CD8-positive, alpha-beta memory T cell (primary cell): ENCODE measurements at regions not wholly inside any gene's neighbourhood (a gene's known extent, or its start where the extent isn't known, plus 50 kb on each side); places are given as distances from the start of the nearest gene placed in this dataset.

Experiments
- CTCF ChIA-PET: fragments of 350-600 bp; sonication (Branson Sonifier 250); formaldehyde crosslinking; loops from one replicate; lab custom pipeline; 2021; ENCODE audit warnings: antibody characterized with exemption; lab: Charles Lee
- POLR2A ChIA-PET: fragments of 350-600 bp; sonication (Branson Sonifier 250); formaldehyde crosslinking; loops from one replicate; lab custom pipeline; 2021; ENCODE audit warnings: antibody characterized with exemption; lab: Charles Lee
- DNase-seq, 5 donors: peaks; one replicate each; pipeline versions ENCODE4 v3.0.0 to v3.0.0-alpha.2; 2020 to 2022; ENCODE audit warnings: mixed read lengths in 1 of 5
- H3K27ac ChIP-seq: one replicate; pipeline ENCODE4 v1.7.0; 2013; ENCODE audit warnings: low read depth, mild to moderate bottlenecking, low read length, moderate library complexity
- H3K27me3 ChIP-seq: 2 replicates; pipeline ENCODE4 v1.7.0; 2013; ENCODE audit warnings: low read length, mild to moderate bottlenecking; ENCODE audit not compliant: insufficient read depth, poor library complexity, severe bottlenecking
- H3K36me3 ChIP-seq: 2 replicates; pipeline ENCODE4 v1.7.0; 2013; ENCODE audit warnings: mild to moderate bottlenecking, low read length, moderate library complexity; ENCODE audit not compliant: insufficient read depth
- H3K4me1 ChIP-seq: 2 replicates; pipeline ENCODE4 v1.7.0; 2013; ENCODE audit warnings: mild to moderate bottlenecking, low read length, moderate library complexity; ENCODE audit not compliant: insufficient read depth
- H3K4me3 ChIP-seq: 2 replicates; pipeline ENCODE4 v1.7.0; 2013; ENCODE audit warnings: mild to moderate bottlenecking, low read length
- H3K9me3 ChIP-seq: 2 replicates; pipeline ENCODE4 v1.7.0; 2013; ENCODE audit warnings: mild to moderate bottlenecking, low read length
- H3K27ac Mint-ChIP-seq, 8 donors: one replicate each; pipeline ENCODE4 v1.8.0; 2020 to 2021; ENCODE audit warnings: mixed read lengths in 8 of 8, mild to moderate bottlenecking in 6 of 8, inconsistent platforms in 3 of 8, moderate library complexity in 3 of 8
- H3K27me3 Mint-ChIP-seq, 2 donors: one replicate each; pipeline ENCODE4 v1.8.0; 2020 to 2021; ENCODE audit warnings: mixed read lengths in 2 of 2, mild to moderate bottlenecking in 1 of 2, moderate library complexity in 1 of 2
- H3K36me3 Mint-ChIP-seq, 3 donors: one replicate each; pipeline ENCODE4 v1.8.0; 2020 to 2021; ENCODE audit warnings: mixed read lengths in 3 of 3, inconsistent platforms in 1 of 3, mild to moderate bottlenecking in 1 of 3
- H3K4me1 Mint-ChIP-seq, 3 donors: one replicate each; pipeline ENCODE4 v1.8.0; 2020 to 2021; ENCODE audit warnings: mixed read lengths in 3 of 3, inconsistent platforms in 1 of 3, mild to moderate bottlenecking in 1 of 3
- H3K4me3 Mint-ChIP-seq, 7 donors: one replicate each; pipeline ENCODE4 v1.8.0; 2020 to 2021; ENCODE audit warnings: mixed read lengths in 7 of 7, mild to moderate bottlenecking in 6 of 7, moderate library complexity in 4 of 7, inconsistent platforms in 2 of 7
- H3K9me3 Mint-ChIP-seq, 5 donors: one replicate each; pipeline ENCODE4 v1.8.0; 2020 to 2022; ENCODE audit warnings: mixed read lengths in 5 of 5, mild to moderate bottlenecking in 3 of 5, moderate library complexity in 2 of 5, inconsistent platforms in 1 of 5

- DNase-seq, result no peak
- Histone ChIP-seq H3K9me3 (no peaks in the 10 kb centered on the region), H3K36me3 (no peaks in the 10 kb centered on the region), H3K4me1 (peaks cover 3% of the 10 kb centered on the region), H3K27me3 (no peaks in the 10 kb centered on the region), H3K27ac (no peak overlapping the region), H3K4me3 (no peak overlapping the region)
- Mint-ChIP-seq H3K36me3 (no peaks in the 10 kb centered on the region), H3K9me3 (no peaks in the 10 kb centered on the region), H3K27me3 (peaks cover 4 to 16% of the 10 kb centered on the region in 2 donors), H3K27ac (no peak overlapping the region), H3K4me3 (no peak overlapping the region), H3K4me1 (peaks cover 5 to 7% (median 6%) of the 10 kb centered on the region in 3 donors)
- ChIA-PET CTCF (no interaction called here), POLR2A (no interaction called here)
These were observed 148.4 kb upstream of the ARID1B start for GRCh38 chr6:156628805-156629204.

- ChIA-PET POLR2A (no interaction called here), CTCF (no interaction called here)
- Histone ChIP-seq H3K27ac (no peak overlapping the region), H3K4me1 (no peaks in the 10 kb centered on the region), H3K27me3 (no peaks in the 10 kb centered on the region), H3K4me3 (no peak overlapping the region), H3K36me3 (no peaks in the 10 kb centered on the region), H3K9me3 (no peaks in the 10 kb centered on the region)
- H3K4me3 Mint-ChIP-seq, result no peak overlapping the region
- H3K9me3 Mint-ChIP-seq, result no peaks in the 10 kb centered on the region
- no peaks in the 10 kb centered on the region for H3K36me3 Mint-ChIP-seq
- peaks cover 4 to 16% of the 10 kb centered on the region in 2 donors for H3K27me3 Mint-ChIP-seq
- H3K27ac Mint-ChIP-seq, result peak overlapping the region in 1 of 8 donors; percentile 7
- DNase-seq, result no peak
- H3K4me1 Mint-ChIP-seq, result no peaks in the 10 kb centered on the region
These were observed 149.7 kb upstream of the ARID1B start for GRCh38 chr6:156627524-156627923.

GRCh38 chr6:156622185-156622584, 155.0 kb upstream of the ARID1B start:
- Histone ChIP-seq H3K27ac (no peak overlapping the region), H3K4me3 (no peak overlapping the region), H3K9me3 (no peaks in the 10 kb centered on the region), H3K27me3 (no peaks in the 10 kb centered on the region), H3K36me3 (no peaks in the 10 kb centered on the region), H3K4me1 (no peaks in the 10 kb centered on the region)
- Mint-ChIP-seq H3K36me3 (no peaks in the 10 kb centered on the region), H3K4me1 (no peaks in the 10 kb centered on the region), H3K27me3 (peaks cover 0 to 6% of the 10 kb centered on the region in 2 donors), H3K4me3 (no peak overlapping the region), H3K27ac (no peak overlapping the region), H3K9me3 (no peaks in the 10 kb centered on the region)
- POLR2A ChIA-PET, result no interaction called here
- CTCF ChIA-PET, result no interaction called here
- no peak for DNase-seq

- POLR2A ChIA-PET, result no interaction called here
- H3K9me3 Mint-ChIP-seq, result no peaks in the 10 kb centered on the region
- no peak overlapping the region for H3K4me3 Mint-ChIP-seq
- CTCF ChIA-PET, result no interaction called here
- no peak overlapping the region for H3K27ac Mint-ChIP-seq
- H3K9me3 ChIP-seq, result no peaks in the 10 kb centered on the region
- no peaks in the 10 kb centered on the region for H3K27me3 ChIP-seq
- H3K4me1 ChIP-seq, result no peaks in the 10 kb centered on the region
- no peaks in the 10 kb centered on the region for H3K36me3 ChIP-seq
- no peak overlapping the region for H3K4me3 ChIP-seq
- no peak for DNase-seq
- H3K36me3 Mint-ChIP-seq, result no peaks in the 10 kb centered on the region
- H3K27me3 Mint-ChIP-seq, result peaks cover 3 to 4% of the 10 kb centered on the region in 2 donors
- H3K4me1 Mint-ChIP-seq, result no peaks in the 10 kb centered on the region
- H3K27ac ChIP-seq, result no peak overlapping the region
These were observed 156.8 kb upstream of the ARID1B start for GRCh38 chr6:156620331-156620730.

GRCh38 chr6:156618600-156619205, 158.5 kb upstream of the ARID1B start:
- H3K9me3 ChIP-seq, result no peaks in the 10 kb centered on the region

GRCh38 chr6:156617941-156618340, 159.2 kb upstream of the ARID1B start:
- H3K9me3 Mint-ChIP-seq, result peaks cover 0 to 15% (median 12%) of the 10 kb centered on the region in 5 donors

More at GRCh38 chr6:156618600-156619205, 158.5 kb upstream of the ARID1B start:
- peaks cover 0 to 8% (median 0%) of the 10 kb centered on the region in 3 donors for H3K36me3 Mint-ChIP-seq
- Histone ChIP-seq H3K36me3 (no peaks in the 10 kb centered on the region), H3K4me1 (no peaks in the 10 kb centered on the region), H3K4me3 (no peak overlapping the region), H3K27me3 (no peaks in the 10 kb centered on the region), H3K27ac (no peak overlapping the region)
- no peaks in the 10 kb centered on the region for H3K4me1 Mint-ChIP-seq
- peaks cover 3 to 4% of the 10 kb centered on the region in 2 donors for H3K27me3 Mint-ChIP-seq
- CTCF ChIA-PET, result no interaction called here
- DNase-seq, result no peak
- H3K27ac Mint-ChIP-seq, result no peak overlapping the region
- POLR2A ChIA-PET, result no interaction called here
- no peak overlapping the region for H3K4me3 Mint-ChIP-seq
- H3K9me3 Mint-ChIP-seq, result peaks cover 0 to 9% (median 7%) of the 10 kb centered on the region in 5 donors

GRCh38 chr6:156617376-156617775, 159.8 kb upstream of the ARID1B start:
- H3K36me3 ChIP-seq, result no peaks in the 10 kb centered on the region
- Mint-ChIP-seq H3K4me3 (no peak overlapping the region), H3K36me3 (peaks cover 0 to 20% (median 1%) of the 10 kb centered on the region in 3 donors), H3K9me3 (peaks cover 2 to 21% (median 18%) of the 10 kb centered on the region in 5 donors), H3K27me3 (peaks cover 3 to 4% of the 10 kb centered on the region in 2 donors), H3K27ac (no peak overlapping the region), H3K4me1 (no peaks in the 10 kb centered on the region)
- no peaks in the 10 kb centered on the region for H3K4me1 ChIP-seq
- ChIA-PET CTCF (no interaction called here), POLR2A (no interaction called here)
- DNase-seq, result no peak
- no peaks in the 10 kb centered on the region for H3K9me3 ChIP-seq
- H3K27me3 ChIP-seq, result no peaks in the 10 kb centered on the region
- no peak overlapping the region for H3K4me3 ChIP-seq
- no peak overlapping the region for H3K27ac ChIP-seq

More at GRCh38 chr6:156617941-156618340, 159.2 kb upstream of the ARID1B start:
- H3K4me1 Mint-ChIP-seq, result no peaks in the 10 kb centered on the region
- H3K27me3 Mint-ChIP-seq, result peaks cover 3 to 4% of the 10 kb centered on the region in 2 donors
- H3K36me3 Mint-ChIP-seq, result peaks cover 0 to 16% (median 0%) of the 10 kb centered on the region in 3 donors
- no peak overlapping the region for H3K4me3 ChIP-seq
- H3K4me1 ChIP-seq, result no peaks in the 10 kb centered on the region
- H3K27me3 ChIP-seq, result no peaks in the 10 kb centered on the region
- no peaks in the 10 kb centered on the region for H3K36me3 ChIP-seq
- ChIA-PET CTCF (no interaction called here), POLR2A (no interaction called here)
- no peak overlapping the region for H3K27ac ChIP-seq
- H3K9me3 ChIP-seq, result no peaks in the 10 kb centered on the region
- no peak overlapping the region for H3K4me3 Mint-ChIP-seq
- DNase-seq, result no peak
- no peak overlapping the region for H3K27ac Mint-ChIP-seq

- no peak overlapping the region for H3K27ac ChIP-seq
- DNase-seq, result no peak
- Mint-ChIP-seq H3K27ac (no peak overlapping the region), H3K4me3 (no peak overlapping the region), H3K4me1 (no peaks in the 10 kb centered on the region), H3K36me3 (peaks cover 0 to 27% (median 1%) of the 10 kb centered on the region in 3 donors), H3K27me3 (peaks cover 3 to 4% of the 10 kb centered on the region in 2 donors), H3K9me3 (peaks cover 9 to 28% (median 27%) of the 10 kb centered on the region in 5 donors)
- CTCF ChIA-PET, result no interaction called here
- H3K4me1 ChIP-seq, result no peaks in the 10 kb centered on the region
- POLR2A ChIA-PET, result no interaction called here
- H3K36me3 ChIP-seq, result no peaks in the 10 kb centered on the region
- no peak overlapping the region for H3K4me3 ChIP-seq
- H3K9me3 ChIP-seq, result no peaks in the 10 kb centered on the region
- H3K27me3 ChIP-seq, result no peaks in the 10 kb centered on the region
These were observed 160.7 kb upstream of the ARID1B start for GRCh38 chr6:156616495-156616894.
